ENCODE measurements at regions not wholly inside any gene's neighbourhood (a gene's known extent, or its start where the extent isn't known, plus 50 kb on each side); places are given as distances from the start of the nearest gene placed in this dataset.

DNA sequence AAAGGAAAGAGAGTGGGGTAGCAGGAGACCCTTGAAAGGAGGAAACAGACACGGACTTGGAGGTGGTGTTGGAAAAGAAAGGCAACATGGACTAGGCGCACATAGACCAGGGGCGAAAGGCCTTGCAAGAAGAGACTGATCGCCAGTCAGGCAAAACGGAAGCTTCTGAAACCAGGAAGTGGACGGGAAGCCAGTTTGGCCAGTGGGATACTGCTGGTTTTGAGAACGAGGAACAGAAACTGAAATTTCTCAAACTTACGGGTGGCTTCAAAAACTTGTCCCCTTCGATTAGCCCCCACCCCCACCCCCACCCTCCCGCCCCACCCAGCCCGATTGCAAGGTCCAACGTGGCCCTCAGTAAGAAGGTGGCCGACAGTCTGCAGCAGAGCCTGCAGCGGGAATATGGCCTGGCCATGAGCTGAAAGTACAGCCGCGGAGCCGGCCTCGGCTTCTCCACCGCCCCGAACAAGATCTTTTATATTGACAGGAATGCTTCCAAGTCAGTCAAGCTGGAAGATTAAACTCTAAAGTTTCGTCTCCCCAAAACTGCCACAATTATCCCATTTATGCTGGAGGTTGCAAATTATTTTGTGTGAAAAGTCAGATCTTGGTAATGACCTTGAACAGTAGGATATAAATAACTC, 364.7 kb downstream of the BCAT1 start:
- no peaks in the 10 kb centered on the region for H3K4me1 ChIP-seq (ENCODE audit: insufficient read depth, low read length)
- H3K36me3 ChIP-seq (ENCODE audit: insufficient read depth, low read length): no peaks in the 10 kb centered on the region
- H3K9me3 ChIP-seq (ENCODE audit: low read depth, low read length): no peaks in the 10 kb centered on the region
- no peak overlapping the region for H3K4me2 ChIP-seq (ENCODE audit: insufficient read depth, low read length)
- no peak overlapping the region for H3K27ac ChIP-seq (ENCODE audit: low read depth, low read length)
- TF ChIP-seq, protein P1, sequence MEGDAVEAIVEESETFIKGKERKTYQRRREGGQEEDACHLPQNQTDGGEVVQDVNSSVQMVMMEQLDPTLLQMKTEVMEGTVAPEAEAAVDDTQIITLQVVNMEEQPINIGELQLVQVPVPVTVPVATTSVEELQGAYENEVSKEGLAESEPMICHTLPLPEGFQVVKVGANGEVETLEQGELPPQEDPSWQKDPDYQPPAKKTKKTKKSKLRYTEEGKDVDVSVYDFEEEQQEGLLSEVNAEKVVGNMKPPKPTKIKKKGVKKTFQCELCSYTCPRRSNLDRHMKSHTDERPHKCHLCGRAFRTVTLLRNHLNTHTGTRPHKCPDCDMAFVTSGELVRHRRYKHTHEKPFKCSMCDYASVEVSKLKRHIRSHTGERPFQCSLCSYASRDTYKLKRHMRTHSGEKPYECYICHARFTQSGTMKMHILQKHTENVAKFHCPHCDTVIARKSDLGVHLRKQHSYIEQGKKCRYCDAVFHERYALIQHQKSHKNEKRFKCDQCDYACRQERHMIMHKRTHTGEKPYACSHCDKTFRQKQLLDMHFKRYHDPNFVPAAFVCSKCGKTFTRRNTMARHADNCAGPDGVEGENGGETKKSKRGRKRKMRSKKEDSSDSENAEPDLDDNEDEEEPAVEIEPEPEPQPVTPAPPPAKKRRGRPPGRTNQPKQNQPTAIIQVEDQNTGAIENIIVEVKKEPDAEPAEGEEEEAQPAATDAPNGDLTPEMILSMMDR (IDR thresholded peaks at IDR 0.05; ENCODE audit: extremely low read depth, low read depth, low read length): no peak
- no peaks in the 10 kb centered on the region for H4K20me1 ChIP-seq (ENCODE audit: insufficient read depth, low read length)
- H3K79me2 ChIP-seq (ENCODE audit: insufficient read depth, low read length): no peaks in the 10 kb centered on the region
- H2AFZ ChIP-seq (ENCODE audit: low read length): no peak overlapping the region
- DNase-seq (ENCODE audit: insufficient read length, low spot score, missing footprints): no peak
- H3K27me3 ChIP-seq (ENCODE audit: insufficient read depth, low read length): no peaks in the 10 kb centered on the region
- no peak overlapping the region for H3K4me3 ChIP-seq (ENCODE audit: insufficient read depth, low read length)

DNA sequence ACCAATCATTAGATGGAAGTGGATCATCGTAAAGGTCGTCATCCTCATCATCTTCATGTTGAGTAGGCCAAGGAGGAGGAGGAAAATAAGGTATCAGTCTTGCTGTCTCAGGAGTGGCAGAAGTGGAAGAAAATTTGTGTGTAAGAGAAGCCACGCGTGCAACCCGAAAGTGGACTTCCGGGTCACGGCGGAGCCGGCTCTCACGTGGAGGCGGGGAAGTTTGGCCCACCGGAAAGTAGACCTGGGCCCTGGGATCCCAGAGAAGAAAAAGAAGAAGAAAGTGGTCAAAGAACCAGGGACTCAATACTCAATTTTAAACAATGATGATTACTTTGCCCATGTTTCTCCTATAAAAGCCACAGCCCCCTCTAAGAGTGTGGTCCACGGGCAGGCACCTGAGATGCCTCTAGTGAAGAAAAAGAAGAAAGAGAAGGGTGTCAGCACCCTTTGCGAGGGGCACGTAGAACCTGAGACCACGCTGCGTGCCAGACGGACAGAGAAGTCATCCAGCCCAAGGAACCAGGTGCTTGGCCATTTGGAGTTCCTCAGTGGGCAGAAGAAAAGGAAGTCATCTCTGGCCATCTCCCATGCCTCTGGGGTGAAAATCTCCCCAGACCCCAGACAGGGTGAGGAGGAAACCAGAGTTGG, 365.8 kb downstream of the BCAT1 start:
- Histone ChIP-seq H3K27me3 (ENCODE audit: insufficient read depth, low read length) (no peaks in the 10 kb centered on the region), H3K27ac (ENCODE audit: low read depth, low read length) (no peak overlapping the region), H3K4me3 (ENCODE audit: insufficient read depth, low read length) (no peak overlapping the region), H3K79me2 (ENCODE audit: insufficient read depth, low read length) (no peaks in the 10 kb centered on the region), H2AFZ (ENCODE audit: low read length) (no peak overlapping the region), H3K9me3 (ENCODE audit: low read depth, low read length) (no peaks in the 10 kb centered on the region), H3K36me3 (ENCODE audit: insufficient read depth, low read length) (no peaks in the 10 kb centered on the region), H4K20me1 (ENCODE audit: insufficient read depth, low read length) (no peaks in the 10 kb centered on the region), H3K4me1 (ENCODE audit: insufficient read depth, low read length) (no peaks in the 10 kb centered on the region), H3K4me2 (ENCODE audit: insufficient read depth, low read length) (no peak overlapping the region)
- TF ChIP-seq, protein P1 (IDR thresholded peaks at IDR 0.05; ENCODE audit: extremely low read depth, low read depth, low read length): no peak
- DNase-seq (ENCODE audit: insufficient read length, low spot score, missing footprints): peak; percentile 14

DNA sequence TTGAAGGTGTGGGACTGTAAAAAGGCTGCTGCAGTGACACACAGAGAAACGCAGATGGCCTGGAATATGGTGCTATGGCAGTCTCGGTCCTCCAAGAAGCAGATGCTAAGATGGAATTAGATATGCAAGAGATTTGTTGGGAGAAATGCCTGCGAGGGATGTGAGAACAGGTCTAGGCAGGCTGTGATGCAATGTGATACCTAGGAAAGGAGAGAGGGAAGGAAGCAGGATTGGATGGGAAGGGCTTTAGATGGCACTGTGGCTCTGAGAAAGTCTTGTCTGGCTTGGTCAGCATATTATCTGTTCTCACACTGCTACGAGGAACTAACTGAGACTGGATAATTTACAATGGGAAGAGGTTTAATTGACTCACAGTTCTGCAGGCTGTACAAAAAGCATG, 374.4 kb downstream of the BCAT1 start:
- no peak overlapping the region for H3K4me2 ChIP-seq (ENCODE audit: insufficient read depth, low read length)

DNA sequence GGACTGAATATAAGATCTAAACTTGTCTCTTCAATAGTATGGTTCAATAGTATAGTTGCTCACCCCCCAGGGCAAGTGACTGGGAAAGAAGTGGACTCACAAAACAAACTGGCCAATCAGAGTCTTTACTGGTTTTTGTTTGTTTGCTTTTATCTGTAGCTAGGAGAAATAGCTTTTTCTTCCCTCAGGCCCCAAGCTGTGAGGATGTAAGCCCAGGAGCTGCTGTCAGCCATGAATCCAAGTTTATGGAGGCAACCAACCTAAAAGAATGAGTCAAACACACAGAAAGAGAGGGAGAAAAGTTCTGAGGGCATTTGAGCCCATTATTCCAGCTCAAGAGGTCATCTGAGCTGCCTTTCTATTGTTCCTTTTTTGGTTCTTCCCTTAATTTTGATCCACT, 375.3 kb downstream of the BCAT1 start:
- no peaks in the 10 kb centered on the region for H3K36me3 ChIP-seq (ENCODE audit: insufficient read depth, low read length)
- DNase-seq (ENCODE audit: insufficient read length, low spot score, missing footprints): no peak
- no peak overlapping the region for H2AFZ ChIP-seq (ENCODE audit: low read length)
- no peaks in the 10 kb centered on the region for H4K20me1 ChIP-seq (ENCODE audit: insufficient read depth, low read length)
- H3K27me3 ChIP-seq (ENCODE audit: insufficient read depth, low read length): peaks cover 6% of the 10 kb centered on the region
- H3K27ac ChIP-seq (ENCODE audit: low read depth, low read length): no peak overlapping the region
- no peak overlapping the region for H3K4me2 ChIP-seq (ENCODE audit: insufficient read depth, low read length)
- H3K79me2 ChIP-seq (ENCODE audit: insufficient read depth, low read length): no peaks in the 10 kb centered on the region
- H3K4me3 ChIP-seq (ENCODE audit: insufficient read depth, low read length): no peak overlapping the region
- no peaks in the 10 kb centered on the region for H3K4me1 ChIP-seq (ENCODE audit: insufficient read depth, low read length)
- no peaks in the 10 kb centered on the region for H3K9me3 ChIP-seq (ENCODE audit: low read depth, low read length)
- TF ChIP-seq, protein P1 (IDR thresholded peaks at IDR 0.05; ENCODE audit: extremely low read depth, low read depth, low read length): no peak

More for the DNA sequence above, 374.4 kb downstream of the BCAT1 start:
- Histone ChIP-seq H4K20me1 (ENCODE audit: insufficient read depth, low read length) (no peaks in the 10 kb centered on the region), H3K4me1 (ENCODE audit: insufficient read depth, low read length) (no peaks in the 10 kb centered on the region), H3K79me2 (ENCODE audit: insufficient read depth, low read length) (no peaks in the 10 kb centered on the region), H3K27ac (ENCODE audit: low read depth, low read length) (no peak overlapping the region), H2AFZ (ENCODE audit: low read length) (no peak overlapping the region), H3K9me3 (ENCODE audit: low read depth, low read length) (no peaks in the 10 kb centered on the region), H3K4me3 (ENCODE audit: insufficient read depth, low read length) (no peak overlapping the region), H3K27me3 (ENCODE audit: insufficient read depth, low read length) (peaks cover 4% of the 10 kb centered on the region), H3K36me3 (ENCODE audit: insufficient read depth, low read length) (no peaks in the 10 kb centered on the region)
- TF ChIP-seq, protein P1 (IDR thresholded peaks at IDR 0.05; ENCODE audit: extremely low read depth, low read depth, low read length): no peak
- no peak for DNase-seq (ENCODE audit: insufficient read length, low spot score, missing footprints)
